K562 (cell line): ENCODE measurements at regions not wholly inside any gene's neighbourhood (a gene's known extent, or its start where the extent isn't known, plus 50 kb on each side); places are given as distances from the start of the nearest gene placed in this dataset.

Experiments used
- ATAC-seq: fragments of 200-7000 bp; cut with Tn5 transposase; 3 replicates; pipeline ENCODE4 v1.9.1; 2020; ENCODE audit warnings: moderate library complexity
- BruUV-seq: library from RNA; stranded (reverse); fragments of 400-500 nt; replicated peaks from 2 replicates; lab custom pipeline; 2021; lab: Mats Ljungman, UMichigan
- CTCF ChIA-PET: fragments of 300-600 bp; formaldehyde crosslinking; extraction: SDS; loops from one replicate; lab custom pipeline; 2021; ENCODE audit warnings: low intra/inter-chr PET ratio; lab: Yijun Ruan, JAX
- POLR2A ChIA-PET: fragments of 300-600, 350-650 bp; sonication (Branson Sonifier 250); formaldehyde crosslinking; extraction: SDS; loops from one replicate; lab custom pipeline; 2021; ENCODE audit warnings: antibody characterized with exemption, inconsistent platforms; lab: Yijun Ruan, JAX
- DNase-seq, 4 experiments: peaks; one replicate each; pipeline versions ENCODE4 v3.0.0 to v3.0.0-alpha.2; 2011 to 2018; ENCODE audit warnings: low spot score in 3 of 4, mixed read lengths in 3 of 4; ENCODE audit errors: extremely low read depth in 1 of 4
- FAIRE-seq: peaks from 2 replicates; lab custom pipeline; 2011; peaks lifted over from hg19 to GRCh38; lab: Jason Lieb, UNC
- H2AFZ ChIP-seq: 2 replicates; pipeline ENCODE4 v1.6.0; 2011; ENCODE audit warnings: low read depth, low read length, control low read depth, inconsistent platforms
- H3K27ac ChIP-seq: fragments of 200-600 bp; 3 replicates; pipeline ENCODE4 v1.8.0; 2011; ENCODE audit warnings: low read depth, mild to moderate bottlenecking, control low read depth, inconsistent platforms, low read length, moderate library complexity, mixed read lengths; ENCODE audit errors: extremely low read depth
- H3K27me3 ChIP-seq, 2 experiments: fragments of 300-600 bp in 1 of 2; 2 replicates in 1 of 2; 3 replicates in 1 of 2; pipeline versions ENCODE4 v1.6.0 to v1.8.0; 2011; ENCODE audit warnings: inconsistent platforms in 2 of 2, low read length in 2 of 2, mild to moderate bottlenecking in 1 of 2, mixed read lengths in 1 of 2, moderate library complexity in 1 of 2; ENCODE audit not compliant: control insufficient read depth in 2 of 2, insufficient read depth in 2 of 2
- H3K36me3 ChIP-seq: fragments of 300-600 bp; 3 replicates; pipeline ENCODE4 v1.8.0; 2011; ENCODE audit warnings: mild to moderate bottlenecking, low read length, inconsistent platforms; ENCODE audit not compliant: control insufficient read depth, insufficient read depth
- H3K4me1 ChIP-seq, 2 experiments: fragments of 200-600 bp in 1 of 2; replicated peaks in 1 of 2; 2 replicates in 1 of 2; 3 replicates in 1 of 2; pipeline versions ENCODE4 v1.5.1 to v1.8.0; 2011; ENCODE audit warnings: inconsistent platforms in 2 of 2, low read length in 2 of 2, mild to moderate bottlenecking in 1 of 2, mixed read lengths in 1 of 2, moderate library complexity in 1 of 2; ENCODE audit not compliant: control insufficient read depth in 2 of 2, insufficient read depth in 2 of 2
- H3K4me2 ChIP-seq: 2 replicates; pipeline ENCODE4 v1.6.1; 2011; ENCODE audit warnings: low read length, control low read depth, inconsistent platforms, mixed read lengths; ENCODE audit not compliant: insufficient read depth
- H3K4me3 ChIP-seq: fragments of 200-600 bp; sonication (generic), shearing (Covaris generic); 2 replicates; pipeline ENCODE4 v1.5.1; 2016; ENCODE audit warnings: control low read depth, inconsistent platforms
- H3K79me2 ChIP-seq: fragments of 200-600 bp; 3 replicates; pipeline ENCODE4 v1.8.0; 2011; ENCODE audit warnings: low read length, inconsistent platforms; ENCODE audit not compliant: control insufficient read depth, insufficient read depth
- H3K9ac ChIP-seq, 2 experiments: 2 replicates each; pipeline versions ENCODE4 v1.6.0 to v1.6.1; 2011; ENCODE audit warnings: low read depth in 2 of 2, low read length in 2 of 2, control low read depth in 1 of 2, inconsistent platforms in 1 of 2, mild to moderate bottlenecking in 1 of 2, mixed read lengths in 1 of 2; ENCODE audit not compliant: insufficient read depth in 1 of 2
- H3K9me1 ChIP-seq: one replicate; pipeline ENCODE4 v1.6.0; 2011; ENCODE audit warnings: inconsistent platforms, mild to moderate bottlenecking, low read length, moderate library complexity; ENCODE audit not compliant: control insufficient read depth, insufficient read depth
- H3K9me3 ChIP-seq: replicated peaks from 2 replicates; pipeline ENCODE4 v1.5.1; 2011; ENCODE audit warnings: low read depth, low read length, inconsistent platforms; ENCODE audit not compliant: control insufficient read depth, insufficient read depth
- H4K20me1 ChIP-seq: replicated peaks from 2 replicates; pipeline ENCODE4 v1.6.1; 2011; ENCODE audit warnings: low read length, inconsistent platforms, mixed read lengths; ENCODE audit not compliant: control insufficient read depth, insufficient read depth
- CREM ChIP-seq: IDR thresholded peaks from 2 replicates; pipeline ENCODE4 v1.6.1; 2014; ENCODE audit warnings: antibody characterized with exemption, low read depth
- ESRRB ChIP-seq: fragments of 250-450 bp; sonication (Bioruptor Pico); IDR thresholded peaks from 2 replicates; pipeline ENCODE4 v1.5.0; 2020; ENCODE audit warnings: mild to moderate bottlenecking, moderate library complexity, borderline replicate concordance
- ETV5 ChIP-seq: sonication (generic); formaldehyde crosslinking; IDR thresholded peaks from 2 replicates; pipeline ENCODE4 v1.4.0; 2020; ENCODE audit warnings: low read depth, mild to moderate bottlenecking, missing genetic modification reagents
- FOXO4 ChIP-seq: fragments of 450-650 bp; formaldehyde crosslinking; IDR thresholded peaks from 2 replicates; pipeline ENCODE4 v1.4.0; 2020; ENCODE audit warnings: mild to moderate bottlenecking, moderate library complexity
- L3MBTL2 ChIP-seq: fragments of 450-650 bp; IDR thresholded peaks from 2 replicates; pipeline ENCODE4 v1.6.1; 2016; ENCODE audit warnings: mild to moderate bottlenecking, moderate library complexity
- MYBL2 ChIP-seq, 2 experiments: fragments of 450-650 bp in 1 of 2; sonication (generic) in 1 of 2; formaldehyde crosslinking in 1 of 2; IDR thresholded peaks; 2 replicates each; pipeline versions ENCODE4 v1.6.1 to v1.8.1; 2017 to 2022; ENCODE audit warnings: borderline replicate concordance in 1 of 2, inconsistent platforms in 1 of 2, low read depth in 1 of 2, mild to moderate bottlenecking in 1 of 2, missing genetic modification reagents in 1 of 2, moderate library complexity in 1 of 2
- NCOA2 ChIP-seq, 2 experiments: fragments of 450-650 bp; IDR thresholded peaks; 2 replicates each; pipeline ENCODE4 v1.6.1; 2018; ENCODE audit warnings: mild to moderate bottlenecking in 2 of 2, moderate library complexity in 1 of 2; ENCODE audit not compliant: partially characterized antibody in 2 of 2
- NFYB ChIP-seq: IDR thresholded peaks from 2 replicates; pipeline ENCODE4 v1.6.1; 2011; ENCODE audit warnings: mild to moderate bottlenecking, moderate library complexity; ENCODE audit not compliant: insufficient read length; ENCODE audit errors: extremely low read depth
- NKRF ChIP-seq: fragments of 450-650 bp; IDR thresholded peaks from 2 replicates; pipeline ENCODE4 v1.6.1; 2016; ENCODE audit warnings: borderline replicate concordance
- POLR2AphosphoS2 ChIP-seq: IDR thresholded peaks from 2 replicates; pipeline ENCODE4 v1.6.1; 2012; ENCODE audit warnings: low read length, improper control_type of control experiment
- ZNF780A ChIP-seq: fragments of 250-450 bp; sonication (Bioruptor Pico); IDR thresholded peaks from 2 replicates; pipeline ENCODE4 v1.5.0; 2021; ENCODE audit warnings: mild to moderate bottlenecking
- WGBS: fragments of 100-300 bp; shearing (Covaris generic); methylation state at CpG from one replicate; pipeline ENCODE4 v1.1.6; 2016; ENCODE audit warnings: low coverage, mixed read lengths; ENCODE audit not compliant: insufficient coverage; ENCODE audit errors: missing lambda C conversion rate; 5-methylcytosine and 5-hydroxymethylcytosine counted together
- in situ Hi-C: fragments of 300-500 bp; cut with MboI; formaldehyde crosslinking; loops from 4 replicates; pipeline ENCODE4 v1.15.0; 2018; ENCODE audit warnings: inconsistent platforms, mixed read lengths
- intact Hi-C: fragments of 100-400 bp; cut with micrococcal nuclease; formaldehyde crosslinking; loops from 2 replicates; pipeline ENCODE4 v1.14.2; 2022

GRCh38 chr17:79295307-79295706 lies 220.7 kb downstream of the ENGASE start:
- in situ Hi-C loops, result no loop called here
- ChIA-PET POLR2A (interaction anchor here (0.5 to 0.7 kb wide), 3 partner anchors 19 to 147 kb away, joined by 3 read pairs; no protein-coding TSS in a partner anchor), CTCF (no interaction called here)
- Histone ChIP-seq H3K4me1 (peaks cover 0 to 4% of the 10 kb centered on the region in 2 experiments; a peak in 1 of 5 replicates), H2AFZ (no peak overlapping the region), H3K27me3 (peaks cover 0 to 22% of the 10 kb centered on the region in 2 experiments; a peak in 4 of 5 replicates), H3K27ac (no peak overlapping the region), H3K9ac (no peak overlapping the region), H3K9me3 (no peaks in the 10 kb centered on the region), H4K20me1 (peaks cover 3% of the 10 kb centered on the region; the same call in 1 of the 2 replicates), H3K79me2 (no peaks in the 10 kb centered on the region), H3K9me1 (no peaks in the 10 kb centered on the region), H3K4me2 (no peak overlapping the region), H3K36me3 (no peaks in the 10 kb centered on the region), H3K4me3 (no peak overlapping the region)
- ATAC-seq (no peak), DNase-seq (no peak), FAIRE-seq (no peak)
- 3% methylated on average over 6 of the region's 6 CpGs for whole genome bisulfite sequencing
- BruUV-seq, result no TSS peak
- intact Hi-C loops, result no loop called here
- TF ChIP-seq MYBL2 (IDR thresholded peaks at IDR 0.05; ENCODE audit: low read depth), result no peak
- no peak for TF ChIP-seq MYBL2 (CRISPR knock-in tag; IDR thresholded peaks at IDR 0.05; ENCODE audit: borderline replicate concordance)
- TF ChIP-seq POLR2AphosphoS2, result no peak

- ATAC-seq (peak; percentile 80), FAIRE-seq (no peak), DNase-seq (peak; percentile 71 to 86 (median 78))
- no TSS peak for BruUV-seq
- ChIA-PET CTCF (no interaction called here), POLR2A (interaction anchor here (0.6 to 0.7 kb wide), 2 partner anchors 20 to 94 kb away, joined by 3 read pairs; no protein-coding TSS in a partner anchor)
- Histone ChIP-seq H3K79me2 (no peaks in the 10 kb centered on the region), H3K4me2 (no peak overlapping the region), H3K4me3 (no peak overlapping the region), H3K27me3 (peaks cover 0 to 22% of the 10 kb centered on the region in 2 experiments; a peak in 4 of 5 replicates), H3K4me1 (peaks cover 0 to 4% of the 10 kb centered on the region in 2 experiments; a peak in 1 of 5 replicates), H3K27ac (no peak overlapping the region), H4K20me1 (peaks cover 3% of the 10 kb centered on the region; the same call in 1 of the 2 replicates), H3K9me1 (no peaks in the 10 kb centered on the region), H3K9me3 (no peaks in the 10 kb centered on the region), H2AFZ (no peak overlapping the region), H3K9ac (no peak overlapping the region), H3K36me3 (no peaks in the 10 kb centered on the region)
- in situ Hi-C loops (no loop called here), intact Hi-C loops (no loop called here)
- WGBS, result 4% methylated on average over 26 of the region's 26 CpGs
- TF ChIP-seq NFYB, result no peak
- no peak for TF ChIP-seq NCOA2 (IDR thresholded peaks at IDR 0.05; ENCODE audit: partially characterized antibody in 2 of 2)
- no peak for TF ChIP-seq FOXO4 (CRISPR knock-in tag)
- TF ChIP-seq ZNF780A (CRISPR knock-in tag), result no peak
- peak; percentile 87; the same call in 1 of the 2 replicates for TF ChIP-seq NKRF
- TF ChIP-seq L3MBTL2, result peak; percentile 53; the same call in 1 of the 2 replicates
- TF ChIP-seq CREM, result peak; percentile 48; the same call in 1 of the 2 replicates
- TF ChIP-seq ETV5 (CRISPR knock-in tag), result peak; percentile 46; the same call in 1 of the 2 replicates
- no peak for TF ChIP-seq ESRRB (CRISPR knock-in tag)
Observed at GRCh38 chr17:79294459-79295071, 219.9 kb downstream of the ENGASE start.
